ENCODE measurements at regions not wholly inside any gene's neighbourhood (a gene's known extent, or its start where the extent isn't known, plus 50 kb on each side); places are given as distances from the start of the nearest gene placed in this dataset.

DNA sequence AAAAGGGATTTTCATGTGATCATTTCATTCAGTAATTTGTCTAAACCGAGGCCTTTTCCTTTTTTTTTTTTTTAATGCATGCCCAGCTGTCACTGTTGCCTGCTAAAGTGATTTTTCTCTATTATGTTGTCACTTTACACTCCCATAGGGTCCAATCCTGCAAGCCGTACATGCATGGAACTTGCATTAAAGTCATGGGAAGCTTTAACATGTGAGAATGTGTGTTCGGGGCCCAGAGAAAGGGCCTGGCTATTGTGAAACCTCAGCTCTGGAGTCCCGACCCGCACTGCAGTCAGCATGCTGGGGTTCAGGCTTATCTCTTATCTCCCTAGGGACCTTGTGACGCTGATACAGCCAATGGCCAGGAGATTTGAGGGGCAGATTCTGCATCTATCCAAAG lies 474.6 kb downstream of the SLC4A3 start:
- TF ChIP-seq SPI1 (IDR thresholded peaks at IDR 0.05; ENCODE audit: low read depth, low read length) (no peak), PAX5 (IDR thresholded peaks at IDR 0.05; ENCODE audit: insufficient read depth, low read length, severe bottlenecking) (no peak), TAF1 (IDR thresholded peaks at IDR 0.05; ENCODE audit: low read depth, low read length) (no peak), POLR2AphosphoS5 (IDR thresholded peaks at IDR 0.05; ENCODE audit: low read depth, low read length) (no peak), POLR2A (IDR thresholded peaks at IDR 0.05; ENCODE audit: low read depth, low read length) (no peak), POU2F2 (IDR thresholded peaks at IDR 0.05; ENCODE audit: low read depth, low read length) (no peak)
